GM12878 (cell line): ENCODE measurements at regions not wholly inside any gene's neighbourhood (a gene's known extent, or its start where the extent isn't known, plus 50 kb on each side); places are given as distances from the start of the nearest gene placed in this dataset.

ENCODE experiments used
- ATAC-seq: fragments of 200-7000 bp; cut with Tn5 transposase; 3 replicates; pipeline ENCODE4 v1.9.1; 2020; ENCODE audit warnings: mild to moderate bottlenecking, moderate library complexity
- BruUV-seq: library from RNA; stranded (reverse); fragments of 400-500 nt; replicated peaks from 2 replicates; lab custom pipeline; 2021; lab: Mats Ljungman, UMichigan
- CTCF ChIA-PET: fragments of 300-600 bp; sonication (Branson Sonifier 250); formaldehyde crosslinking; extraction: SDS; loops from one replicate; lab custom pipeline; 2021; ENCODE audit warnings: inconsistent platforms; lab: Yijun Ruan, JAX
- POLR2A ChIA-PET: fragments of 350-600 bp; formaldehyde crosslinking; extraction: SDS; loops from one replicate; lab custom pipeline; 2021; ENCODE audit warnings: inconsistent platforms; lab: Charles Lee
- RAD21 ChIA-PET: fragments of 300-600 bp; sonication (Branson Sonifier 250); formaldehyde crosslinking; loops from one replicate; lab custom pipeline; 2023; ENCODE audit warnings: antibody characterized with exemption; ENCODE audit not compliant: unreplicated experiment; lab: Charles Lee
- SMC1A ChIA-PET: fragments of 300-600 bp; sonication (Branson Sonifier 250); formaldehyde crosslinking; loops from one replicate; lab custom pipeline; 2023; ENCODE audit not compliant: unreplicated experiment, uncharacterized antibody; lab: Charles Lee
- DNase-seq: peaks from one replicate; pipeline ENCODE4 v3.0.0-alpha.2; 2011; ENCODE audit warnings: low read depth, low spot score
- FAIRE-seq: peaks from 3 replicates; lab custom pipeline; 2011; peaks lifted over from hg19 to GRCh38; lab: Jason Lieb, UNC
- H2AFZ ChIP-seq: 2 replicates; pipeline ENCODE4 v1.6.0; 2011; ENCODE audit warnings: low read depth, low read length, control low read depth; ENCODE audit not compliant: control insufficient read depth
- H3K27ac ChIP-seq: 2 replicates; pipeline ENCODE4 v1.5.1; 2011; ENCODE audit warnings: control low read depth; ENCODE audit not compliant: control insufficient read depth, insufficient read depth
- H3K27me3 ChIP-seq, 2 experiments: replicated peaks in 1 of 2; 2 replicates each; pipeline versions ENCODE4 v1.6.0 to v1.6.1; 2011; ENCODE audit warnings: low read length in 1 of 2; ENCODE audit not compliant: control insufficient read depth in 2 of 2, insufficient read depth in 2 of 2
- H3K36me3 ChIP-seq, 2 experiments: 2 replicates each; pipeline ENCODE4 v1.5.1; 2011; ENCODE audit warnings: low read length in 1 of 2; ENCODE audit not compliant: control insufficient read depth in 2 of 2, insufficient read depth in 2 of 2
- H3K4me1 ChIP-seq: 2 replicates; pipeline ENCODE4 v1.6.1; 2011; ENCODE audit warnings: mild to moderate bottlenecking, low read length, moderate library complexity, mixed read lengths; ENCODE audit not compliant: control insufficient read depth, insufficient read depth
- H3K4me2 ChIP-seq: 2 replicates; pipeline ENCODE4 v1.6.0; 2011; ENCODE audit warnings: control low read depth; ENCODE audit not compliant: control insufficient read depth, insufficient read depth
- H3K4me3 ChIP-seq: fragments of 200-600 bp; sonication (generic); 2 replicates; pipeline ENCODE4 v1.5.1; 2016
- H3K79me2 ChIP-seq: 2 replicates; pipeline ENCODE4 v1.6.0; 2011; ENCODE audit warnings: low read length; ENCODE audit not compliant: control insufficient read depth, insufficient read depth
- H3K9ac ChIP-seq: 2 replicates; pipeline ENCODE4 v1.8.0; 2011; ENCODE audit warnings: low read length, control low read depth, mixed read lengths; ENCODE audit not compliant: control insufficient read depth, insufficient read depth
- H3K9me3 ChIP-seq: replicated peaks from 3 replicates; pipeline ENCODE4 v1.5.1; 2011; ENCODE audit warnings: mild to moderate bottlenecking, low read length; ENCODE audit not compliant: control insufficient read depth, insufficient read depth
- H4K20me1 ChIP-seq: 2 replicates; pipeline ENCODE4 v1.6.0; 2011; ENCODE audit not compliant: control insufficient read depth, insufficient read depth
- BHLHE40 ChIP-seq, 2 experiments: fragments of 450-650 bp in 1 of 2; IDR thresholded peaks; 2 replicates each; pipeline ENCODE4 v1.6.1; 2011 to 2017; ENCODE audit warnings: low read depth in 2 of 2, borderline replicate concordance in 1 of 2, improper control_type of control experiment in 1 of 2, low read length in 1 of 2, mild to moderate bottlenecking in 1 of 2
- CBX3 ChIP-seq: fragments of 200-600 bp; sonication (generic); IDR thresholded peaks from 2 replicates; pipeline ENCODE4 v1.6.1; 2016; ENCODE audit warnings: low read depth, borderline replicate concordance
- CUX1 ChIP-seq: IDR thresholded peaks from 2 replicates; pipeline ENCODE4 v1.6.1; 2012; ENCODE audit warnings: improper control_type of control experiment, low read depth, low read length; ENCODE audit not compliant: insufficient replicate concordance
- FOXK2 ChIP-seq: fragments of 450-650 bp; IDR thresholded peaks from 2 replicates; pipeline ENCODE4 v1.6.1; 2017; ENCODE audit warnings: mild to moderate bottlenecking, moderate library complexity
- HDAC6 ChIP-seq: fragments of 200-600 bp; sonication (generic); IDR thresholded peaks from one replicate; pipeline ENCODE4 v1.8.0; 2017; ENCODE audit warnings: antibody characterized with exemption; ENCODE audit not compliant: unreplicated experiment
- MTA3 ChIP-seq: IDR thresholded peaks from 2 replicates; pipeline ENCODE4 v1.6.1; 2012; ENCODE audit warnings: low read length, inconsistent platforms, borderline replicate concordance
- NR2C2 ChIP-seq: IDR thresholded peaks from 2 replicates; pipeline ENCODE4 v1.6.1; 2011; ENCODE audit warnings: borderline replicate concordance, low read depth; ENCODE audit not compliant: control insufficient read depth, insufficient read length
- POLR2A ChIP-seq: IDR thresholded peaks from 2 replicates; pipeline ENCODE4 v1.6.1; 2011; ENCODE audit warnings: low read depth, mild to moderate bottlenecking, low read length
- RCOR1 ChIP-seq: conservative IDR thresholded peaks from 2 replicates; pipeline ENCODE4 v1.6.1; 2012; ENCODE audit warnings: low read depth, low read length, improper control_type of control experiment
- SMC3 ChIP-seq: IDR thresholded peaks from 2 replicates; pipeline ENCODE4 v1.6.1; 2011; ENCODE audit warnings: low read length, improper control_type of control experiment, borderline replicate concordance
- SRF ChIP-seq, 2 experiments: IDR thresholded peaks; 2 replicates each; pipeline ENCODE4 v1.6.1; 2011; ENCODE audit warnings: low read depth in 2 of 2, low read length in 2 of 2, mild to moderate bottlenecking in 1 of 2, moderate library complexity in 1 of 2
- TCF7 ChIP-seq: IDR thresholded peaks from 2 replicates; pipeline ENCODE4 v1.6.1; 2014; ENCODE audit warnings: antibody characterized with exemption, borderline replicate concordance
- ZNF384 ChIP-seq: IDR thresholded peaks from 2 replicates; pipeline ENCODE4 v1.6.1; 2012; ENCODE audit warnings: low read depth, mild to moderate bottlenecking, low read length, improper control_type of control experiment, borderline replicate concordance
- ZNF622 ChIP-seq: fragments of 450-650 bp; IDR thresholded peaks from 2 replicates; pipeline ENCODE4 v1.6.1; 2017; ENCODE audit warnings: mild to moderate bottlenecking, inconsistent platforms
- WGBS: methylation state at CpG from one replicate; pipeline ENCODE4 v1.1.6; 2016; ENCODE audit warnings: low lambda C conversion rate; ENCODE audit not compliant: insufficient replicate concordance, insufficient coverage; ENCODE audit errors: missing lambda C conversion rate; 5-methylcytosine and 5-hydroxymethylcytosine counted together
- in situ Hi-C: fragments of 300-500 bp; cut with MboI; formaldehyde crosslinking; loops from 9 replicates; pipeline ENCODE4 v1.14.3; 2018; ENCODE audit warnings: mixed read lengths
- intact Hi-C: fragments of 100-400 bp; cut with micrococcal nuclease; formaldehyde crosslinking; loops from one replicate; pipeline ENCODE4 v1.14.2; 2022; ENCODE audit not compliant: unreplicated experiment

GRCh38 chr6:23929201-23929600 lies 196.8 kb upstream of the NRSN1 start:
- Histone ChIP-seq H2AFZ (no peak overlapping the region), H3K4me2 (no peak overlapping the region), H3K4me1 (no peaks in the 10 kb centered on the region), H3K79me2 (no peaks in the 10 kb centered on the region), H3K27ac (no peak overlapping the region)
- in situ Hi-C loops: no loop called here
- RAD21 ChIA-PET: no interaction called here
- CTCF ChIA-PET: no interaction called here
- BruUV-seq: no TSS peak
- ATAC-seq: no peak
- TF ChIP-seq ZNF384 (no peak), NR2C2 (no peak), POLR2A (no peak), RCOR1 (no peak), FOXK2 (no peak), ZNF622 (no peak), HDAC6 (no peak), SRF (IDR thresholded peaks at IDR 0.05; ENCODE audit: low read depth in 2 of 2, low read length in 2 of 2) (no peak)
- TF ChIP-seq, all 136 proteins: peak for 0
- no peaks in the 10 kb centered on the region for H3K9me3 ChIP-seq
- no peak overlapping the region for H3K4me3 ChIP-seq
- POLR2A ChIA-PET: no interaction called here
- SMC1A ChIA-PET: interaction anchor here (1.4 kb wide), 1 partner anchor 18 kb away, joined by 3 read pairs; no protein-coding TSS in a partner anchor
- H3K36me3 ChIP-seq: no peaks in the 10 kb centered on the region
- WGBS: 85% methylated on average over 3 of the region's 3 CpGs
- FAIRE-seq (no peak), DNase-seq (no peak)
- H3K27me3 ChIP-seq: no peaks in the 10 kb centered on the region
- intact Hi-C loops: no loop called here
- H4K20me1 ChIP-seq: no peaks in the 10 kb centered on the region
- no peak overlapping the region for H3K9ac ChIP-seq

DNA sequence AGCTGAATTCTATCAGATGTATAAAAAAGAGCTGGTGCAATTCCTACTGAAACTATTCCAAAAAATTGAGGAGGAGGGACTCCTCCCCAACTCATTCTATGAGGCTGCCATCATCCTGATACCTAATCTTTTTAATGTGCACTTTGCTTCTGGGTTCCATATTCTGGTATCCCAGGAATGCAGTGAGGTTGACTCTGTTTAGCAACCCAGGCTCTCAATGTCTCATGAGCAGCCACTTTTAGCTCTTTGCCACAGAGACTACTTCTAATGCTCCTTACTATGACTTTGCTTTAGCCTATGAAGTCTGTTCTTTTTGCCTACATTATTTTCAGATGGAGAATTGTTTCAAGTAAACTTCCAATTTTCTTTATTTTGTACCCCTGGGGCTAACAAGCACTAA lies 185.5 kb upstream of the NRSN1 start:
- Histone ChIP-seq H3K9ac (no peak overlapping the region), H3K4me3 (no peak overlapping the region), H3K4me1 (no peaks in the 10 kb centered on the region), H4K20me1 (no peaks in the 10 kb centered on the region), H3K79me2 (no peaks in the 10 kb centered on the region), H3K27me3 (no peaks in the 10 kb centered on the region), H3K9me3 (no peaks in the 10 kb centered on the region), H3K27ac (no peak overlapping the region), H3K4me2 (no peak overlapping the region), H3K36me3 (no peaks in the 10 kb centered on the region), H2AFZ (no peak overlapping the region)
- intact Hi-C loops: no loop called here
- in situ Hi-C loops: no loop called here
- FAIRE-seq (no peak), DNase-seq (no peak), ATAC-seq (no peak)
- no TSS peak for BruUV-seq
- no peak for TF ChIP-seq ZNF622
- TF ChIP-seq BHLHE40 (IDR thresholded peaks at IDR 0.05; ENCODE audit: borderline replicate concordance in 1 of 2, low read depth in 2 of 2, low read length in 1 of 2): no peak
- no peak for TF ChIP-seq MTA3
- TF ChIP-seq CUX1: no peak
- no peak for TF ChIP-seq CBX3
- TF ChIP-seq SRF (IDR thresholded peaks at IDR 0.05; ENCODE audit: low read depth in 2 of 2, low read length in 2 of 2): no peak
- no peak for TF ChIP-seq TCF7
- no peak for TF ChIP-seq SMC3
- ChIA-PET RAD21 (no interaction called here), POLR2A (no interaction called here), CTCF (no interaction called here), SMC1A (no interaction called here)
